PC-9 (cell line): ENCODE measurements at regions not wholly inside any gene's neighbourhood (a gene's known extent, or its start where the extent isn't known, plus 50 kb on each side); places are given as distances from the start of the nearest gene placed in this dataset.

ENCODE experiments used
- BruUV-seq: library from RNA; stranded (reverse); fragments of 400-500 nt; replicated peaks from 2 replicates; lab custom pipeline; 2021; lab: Mats Ljungman, UMichigan
- CTCF ChIA-PET: fragments of 300-600 bp; sonication (Branson Sonifier 250); formaldehyde crosslinking; loops from one replicate; lab custom pipeline; 2022; ENCODE audit warnings: antibody characterized with exemption; lab: Charles Lee
- POLR2A ChIA-PET: fragments of 300-600 bp; sonication (Branson Sonifier 250); formaldehyde crosslinking; loops from one replicate; lab custom pipeline; 2022; ENCODE audit warnings: antibody characterized with exemption; ENCODE audit not compliant: unreplicated experiment; lab: Charles Lee
- DNase-seq, 2 experiments: peaks; one replicate each; pipeline versions ENCODE4 v3.0.0 to v3.0.0-alpha.2; 2015 to 2022; ENCODE audit warnings: mixed read lengths in 1 of 2
- H2AFZ ChIP-seq: fragments of 200-600 bp; sonication (generic); 2 replicates; pipeline ENCODE4 v1.8.1; 2017; ENCODE audit warnings: antibody characterized with exemption
- H3F3A ChIP-seq: fragments of 200-600 bp; sonication (generic); 2 replicates; pipeline ENCODE4 v1.8.1; 2017; ENCODE audit warnings: antibody characterized with exemption, mild to moderate bottlenecking, low read depth; ENCODE audit not compliant: insufficient read depth
- H3K27ac ChIP-seq: fragments of 200-600 bp; sonication (generic); 2 replicates; pipeline ENCODE4 v1.6.1; 2016; ENCODE audit warnings: mixed run types
- H3K27me3 ChIP-seq: fragments of 200-600 bp; sonication (generic); 2 replicates; pipeline ENCODE4 v1.6.1; 2016; ENCODE audit warnings: low read depth, mixed run types; ENCODE audit not compliant: insufficient read depth
- H3K36me3 ChIP-seq: fragments of 200-600 bp; sonication (generic); 2 replicates; pipeline ENCODE4 v1.6.1; 2016; ENCODE audit warnings: low read depth, mixed run types
- H3K4me1 ChIP-seq: fragments of 200-600 bp; sonication (generic); replicated peaks from 2 replicates; pipeline ENCODE4 v1.6.1; 2016; ENCODE audit warnings: mixed run types; ENCODE audit not compliant: insufficient read depth
- H3K4me2 ChIP-seq: fragments of 200-600 bp; sonication (generic); 2 replicates; pipeline ENCODE4 v1.6.1; 2017; ENCODE audit warnings: mixed run types
- H3K4me3 ChIP-seq: fragments of 200-600 bp; sonication (generic); 2 replicates; pipeline ENCODE4 v1.6.1; 2016; ENCODE audit warnings: mixed run types
- H3K79me2 ChIP-seq: fragments of 200-600 bp; sonication (generic); 2 replicates; pipeline ENCODE4 v1.6.1; 2017; ENCODE audit warnings: low read depth, mixed run types
- H3K9me2 ChIP-seq: fragments of 200-600 bp; sonication (generic); 2 replicates; pipeline ENCODE4 v1.8.1; 2017; ENCODE audit warnings: mild to moderate bottlenecking; ENCODE audit not compliant: insufficient read depth
- H3K9me3 ChIP-seq: fragments of 200-600 bp; sonication (generic); 2 replicates; pipeline ENCODE4 v1.8.1; 2016; ENCODE audit warnings: low read depth; ENCODE audit not compliant: insufficient read depth
- H4K20me1 ChIP-seq: fragments of 200-600 bp; sonication (generic); 2 replicates; pipeline ENCODE4 v1.8.1; 2017; ENCODE audit not compliant: insufficient read depth
- CTCF ChIP-seq: fragments of 200-600 bp; sonication (generic); conservative IDR thresholded peaks from 2 replicates; pipeline ENCODE4 v1.6.1; 2017; ENCODE audit warnings: mixed run types, antibody characterized with exemption, mild to moderate bottlenecking, moderate library complexity
- EZH2 ChIP-seq: fragments of 200-600 bp; sonication (generic); IDR thresholded peaks from 2 replicates; pipeline ENCODE4 v1.8.0; 2017; ENCODE audit warnings: antibody characterized with exemption, low read depth
- intact Hi-C: fragments of 100-400 bp; cut with micrococcal nuclease; formaldehyde crosslinking; loops from one replicate; pipeline ENCODE4 v1.10.0; 2022; ENCODE audit not compliant: unreplicated experiment

GRCh38 chr18:67428158-67428557 lies 88.4 kb downstream of the DSEL start:
- intact Hi-C loops = no loop called here

GRCh38 chr18:67426486-67426885 lies 90.0 kb downstream of the DSEL start:
- H3K4me1 ChIP-seq = peaks cover 6% of the 10 kb centered on the region; the same call in 1 of the 2 replicates
- TF ChIP-seq EZH2 = no peak
- no peak for DNase-seq
- H3K9me3 ChIP-seq = peaks cover 7% of the 10 kb centered on the region
- H3K27me3 ChIP-seq = no peaks in the 10 kb centered on the region
- BruUV-seq = no TSS peak
- ChIA-PET CTCF (interaction anchor here (0.6 kb wide), 1 partner anchor 90 kb away, joined by 5 read pairs; the partner anchor contains the start of gene DSEL), POLR2A (interaction anchor here (0.6 kb wide), 2 partner anchors 89 to 227 kb away, joined by 3 to 5 read pairs; no protein-coding TSS in a partner anchor)
- no peaks in the 10 kb centered on the region for H4K20me1 ChIP-seq
- no peak overlapping the region for H3K4me3 ChIP-seq
- no peaks in the 10 kb centered on the region for H3F3A ChIP-seq
- H2AFZ ChIP-seq = no peak overlapping the region
- H3K9me2 ChIP-seq = no peaks in the 10 kb centered on the region
- intact Hi-C loops = no loop called here
- H3K79me2 ChIP-seq = no peaks in the 10 kb centered on the region
- no peak overlapping the region for H3K27ac ChIP-seq
- no peaks in the 10 kb centered on the region for H3K36me3 ChIP-seq
- no peak overlapping the region for H3K4me2 ChIP-seq

More at GRCh38 chr18:67428158-67428557, 88.4 kb downstream of the DSEL start:
- H3K9me3 ChIP-seq = peaks cover 3% of the 10 kb centered on the region; the same call in 1 of the 2 replicates
- H2AFZ ChIP-seq = no peak overlapping the region
- H3K9me2 ChIP-seq = no peaks in the 10 kb centered on the region
- no peaks in the 10 kb centered on the region for H3K79me2 ChIP-seq
- CTCF ChIA-PET = no interaction called here
- no peak overlapping the region for H3K27ac ChIP-seq
- no peak overlapping the region for H3K4me2 ChIP-seq
- no peak for TF ChIP-seq CTCF
- no peak for TF ChIP-seq EZH2
- H3K4me3 ChIP-seq = no peak overlapping the region
- H3K4me1 ChIP-seq = peaks cover 6% of the 10 kb centered on the region; the same call in 1 of the 2 replicates
- no peaks in the 10 kb centered on the region for H3K36me3 ChIP-seq
- H4K20me1 ChIP-seq = no peaks in the 10 kb centered on the region
- POLR2A ChIA-PET = no interaction called here
- H3F3A ChIP-seq = no peaks in the 10 kb centered on the region
- no peak for DNase-seq
- BruUV-seq = no TSS peak
- no peaks in the 10 kb centered on the region for H3K27me3 ChIP-seq

- ChIA-PET POLR2A (interaction anchor here (0.5 kb wide), 1 partner anchor 734 kb away, joined by 3 read pairs; no protein-coding TSS in a partner anchor), CTCF (no interaction called here)
- peaks cover 7% of the 10 kb centered on the region for H3K9me3 ChIP-seq
- TF ChIP-seq CTCF = no peak
- no peak for TF ChIP-seq EZH2
- no peak overlapping the region for H3K27ac ChIP-seq
- H3K36me3 ChIP-seq = no peaks in the 10 kb centered on the region
- BruUV-seq = no TSS peak
- H3K4me1 ChIP-seq = peaks cover 6% of the 10 kb centered on the region; the same call in 1 of the 2 replicates
- no peaks in the 10 kb centered on the region for H3K9me2 ChIP-seq
- H4K20me1 ChIP-seq = no peaks in the 10 kb centered on the region
- H3K79me2 ChIP-seq = no peaks in the 10 kb centered on the region
- DNase-seq = peak; percentile 22 to 88
- intact Hi-C loops = loop anchor here (2.0 kb wide), 1 partner anchor 65 kb away; no protein-coding TSS in a partner anchor
- no peak overlapping the region for H3K4me3 ChIP-seq
- H2AFZ ChIP-seq = no peak overlapping the region
- no peaks in the 10 kb centered on the region for H3K27me3 ChIP-seq
- no peaks in the 10 kb centered on the region for H3F3A ChIP-seq
- no peak overlapping the region for H3K4me2 ChIP-seq
Observed at GRCh38 chr18:67425672-67426071, 90.8 kb downstream of the DSEL start.
